DOHH2 (cell line): ENCODE measurements at regions not wholly inside any gene's neighbourhood (a gene's known extent, or its start where the extent isn't known, plus 50 kb on each side); places are given as distances from the start of the nearest gene placed in this dataset.

Experiments
- H3F3A ChIP-seq: fragments of 200-600 bp; sonication (generic), shearing (Covaris generic); 2 replicates; pipeline ENCODE4 v1.6.0; 2016; ENCODE audit warnings: antibody characterized with exemption, mild to moderate bottlenecking; ENCODE audit not compliant: control insufficient read depth, insufficient read depth
- H3K27ac ChIP-seq: fragments of 200-600 bp; sonication (generic); 2 replicates; pipeline ENCODE4 v1.5.1; 2014; ENCODE audit warnings: low read depth, mild to moderate bottlenecking, low read length, moderate library complexity
- H3K27me3 ChIP-seq: fragments of 200-600 bp; sonication (generic); 2 replicates; pipeline ENCODE4 v1.6.1; 2014; ENCODE audit warnings: mild to moderate bottlenecking, low read length, mixed read lengths; ENCODE audit not compliant: control insufficient read depth
- H3K36me3 ChIP-seq: fragments of 200-600 bp; sonication (generic); 2 replicates; pipeline ENCODE4 v1.6.1; 2014; ENCODE audit warnings: mild to moderate bottlenecking, low read length, moderate library complexity, mixed read lengths; ENCODE audit not compliant: control insufficient read depth
- H3K4me1 ChIP-seq: fragments of 200-600 bp; sonication (generic); 2 replicates; pipeline ENCODE4 v1.6.1; 2014; ENCODE audit warnings: mild to moderate bottlenecking, low read length, mixed read lengths; ENCODE audit not compliant: control insufficient read depth
- H3K4me2 ChIP-seq: fragments of 200-600 bp; sonication (generic); 2 replicates; pipeline ENCODE4 v1.6.0; 2014; ENCODE audit warnings: mild to moderate bottlenecking, low read length, moderate library complexity
- H3K4me3 ChIP-seq: fragments of 200-600 bp; sonication (generic); 2 replicates; pipeline ENCODE4 v1.5.1; 2014; ENCODE audit warnings: mild to moderate bottlenecking, low read length, mixed read lengths
- H3K79me2 ChIP-seq: fragments of 200-600 bp; sonication (generic); 2 replicates; pipeline ENCODE4 v1.6.1; 2014; ENCODE audit warnings: mild to moderate bottlenecking, low read length, mixed read lengths; ENCODE audit not compliant: control insufficient read depth
- H3K9me2 ChIP-seq: fragments of 200-600 bp; sonication (generic); replicated peaks from 2 replicates; pipeline ENCODE4 v1.6.1; 2014; ENCODE audit warnings: mild to moderate bottlenecking, low read length, mixed read lengths; ENCODE audit not compliant: control insufficient read depth
- H3K9me3 ChIP-seq: fragments of 200-600 bp; sonication (generic); 2 replicates; pipeline ENCODE4 v1.6.1; 2014; ENCODE audit warnings: antibody characterized with exemption, low read length, mixed read lengths; ENCODE audit not compliant: control insufficient read depth, insufficient read depth
- H4K20me1 ChIP-seq: fragments of 200-600 bp; sonication (generic); 2 replicates; pipeline ENCODE4 v1.6.0; 2014; ENCODE audit warnings: low read depth, mild to moderate bottlenecking, antibody characterized with exemption, low read length, moderate library complexity; ENCODE audit not compliant: control insufficient read depth, insufficient read depth
- CTCF ChIP-seq: fragments of 200-600 bp; sonication (generic); IDR thresholded peaks from one replicate; pipeline ENCODE4 v1.5.1; 2014; ENCODE audit warnings: antibody characterized with exemption, mild to moderate bottlenecking, low read depth, low read length; ENCODE audit not compliant: poor library complexity, severe bottlenecking
- EZH2phosphoT487 ChIP-seq: fragments of 200-600 bp; sonication (generic); IDR thresholded peaks from 2 replicates; pipeline ENCODE4 v1.6.1; 2017; ENCODE audit warnings: borderline replicate concordance, mild to moderate bottlenecking, antibody characterized with exemption, low read length, moderate library complexity, mixed read lengths

- H3K9me2 ChIP-seq: no peaks in the 10 kb centered on the region
- H3K4me2 ChIP-seq: no peak overlapping the region
- TF ChIP-seq EZH2phosphoT487 (no peak), CTCF (no peak)
- H3K79me2 ChIP-seq: no peaks in the 10 kb centered on the region
- no peaks in the 10 kb centered on the region for H4K20me1 ChIP-seq
- peaks cover 4% of the 10 kb centered on the region for H3K4me1 ChIP-seq
- H3K36me3 ChIP-seq: no peaks in the 10 kb centered on the region
- H3K27ac ChIP-seq: no peak overlapping the region
- peaks cover 26% of the 10 kb centered on the region for H3K27me3 ChIP-seq
- no peak overlapping the region for H3K4me3 ChIP-seq
- H3F3A ChIP-seq: no peaks in the 10 kb centered on the region
- H3K9me3 ChIP-seq: no peaks in the 10 kb centered on the region
These were observed 279.6 kb downstream of the MAF start for GRCh38 chr16:79320956-79321355.

- Histone ChIP-seq H3K4me3 (no peak overlapping the region), H3K4me2 (no peak overlapping the region), H3K9me2 (no peaks in the 10 kb centered on the region), H3K27me3 (peaks cover 25% of the 10 kb centered on the region), H3K4me1 (peaks cover 9% of the 10 kb centered on the region), H3K9me3 (no peaks in the 10 kb centered on the region), H4K20me1 (no peaks in the 10 kb centered on the region), H3F3A (no peaks in the 10 kb centered on the region), H3K79me2 (no peaks in the 10 kb centered on the region), H3K27ac (no peak overlapping the region), H3K36me3 (no peaks in the 10 kb centered on the region)
- TF ChIP-seq CTCF (no peak), EZH2phosphoT487 (no peak)
These were observed 282.2 kb downstream of the MAF start for GRCh38 chr16:79318143-79318899.

- Histone ChIP-seq H3K27ac (no peak overlapping the region), H3K4me3 (no peak overlapping the region), H3F3A (no peaks in the 10 kb centered on the region), H3K9me3 (no peaks in the 10 kb centered on the region), H3K36me3 (no peaks in the 10 kb centered on the region), H3K9me2 (no peaks in the 10 kb centered on the region), H3K4me1 (peaks cover 9% of the 10 kb centered on the region), H3K4me2 (no peak overlapping the region), H4K20me1 (no peaks in the 10 kb centered on the region), H3K79me2 (no peaks in the 10 kb centered on the region), H3K27me3 (peaks cover 25% of the 10 kb centered on the region)
- TF ChIP-seq CTCF (no peak), EZH2phosphoT487 (no peak)
These were observed 283.0 kb downstream of the MAF start for GRCh38 chr16:79317521-79317920.
